GM21576 (cell line): ENCODE measurements at regions not wholly inside any gene's neighbourhood (a gene's known extent, or its start where the extent isn't known, plus 50 kb on each side); places are given as distances from the start of the nearest gene placed in this dataset.
"Not testable (repeated sequence)": the region's sequence is repeated elsewhere in the genome, so short reads cannot be mapped to it uniquely, and the experiment has no call there.

Source experiments
- ATAC-seq: cut with Tn5 transposase; IDR thresholded peaks from one replicate; pipeline ENCODE4 v1.9.1; 2021; ENCODE audit warnings: mild to moderate bottlenecking, moderate library complexity; ENCODE audit not compliant: unreplicated experiment

DNA sequence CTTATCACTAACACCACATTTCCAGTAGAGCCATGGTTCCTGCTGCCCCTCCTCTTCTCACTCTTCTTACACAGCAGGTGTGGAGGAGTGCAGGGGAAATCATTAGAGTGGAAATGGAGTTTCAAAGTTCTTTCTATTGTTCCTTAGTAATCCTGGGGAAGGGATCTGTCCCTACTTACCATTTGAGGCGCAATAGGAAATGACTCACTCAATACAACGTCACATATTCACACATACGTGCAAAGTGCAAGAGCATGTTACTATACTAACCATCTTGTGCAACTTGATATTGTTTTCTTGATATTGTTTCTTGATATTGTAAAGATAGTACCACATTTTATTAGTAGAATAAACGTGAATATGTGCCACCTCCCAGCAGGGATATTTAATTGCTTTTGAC is 1010.2 kb downstream of the DNAJB9 start:
- no peak for ATAC-seq

- no peak for ATAC-seq
Observed at GRCh38 chr7:109582211-109582610, 1012.5 kb downstream of the DNAJB9 start.

DNA sequence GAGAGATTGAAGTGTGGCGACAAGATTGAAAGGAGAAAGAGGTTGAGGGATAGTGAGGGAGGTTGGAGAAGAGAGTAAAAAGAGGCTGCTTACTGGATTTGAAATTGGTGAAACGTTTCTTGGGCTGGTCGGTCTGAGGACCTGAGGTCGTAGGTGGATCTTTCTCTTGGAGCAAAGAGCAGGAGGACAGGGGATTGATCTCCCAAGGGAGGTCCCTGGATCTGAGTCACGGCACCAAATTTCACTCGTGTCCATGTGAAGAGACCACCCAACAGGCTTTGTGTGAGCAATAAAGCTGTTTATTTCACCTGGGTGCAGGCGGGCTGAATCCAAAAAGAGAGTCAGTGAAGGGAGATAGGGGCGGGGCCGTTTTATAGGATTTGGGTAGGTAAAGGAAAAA is 1027.3 kb downstream of the DNAJB9 start:
- ATAC-seq, result not testable (repeated sequence)

DNA sequence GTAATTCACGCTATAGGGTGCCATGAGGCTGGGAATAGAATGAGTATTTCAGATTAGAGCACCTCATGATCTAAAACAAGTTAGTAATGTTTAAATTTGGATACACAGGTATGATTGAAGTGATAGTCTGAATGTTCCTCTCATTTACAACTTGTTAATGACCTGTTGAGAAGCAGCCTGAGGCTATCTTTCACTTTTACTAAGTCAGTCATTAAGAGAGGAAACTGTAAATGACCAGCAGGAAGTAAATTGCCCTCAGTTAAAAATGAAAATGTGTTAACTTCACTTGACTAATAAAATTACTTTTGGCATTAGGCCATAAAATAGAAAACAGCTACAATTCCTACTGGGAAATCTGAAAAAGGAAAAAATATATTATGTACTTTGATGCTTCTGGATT is 1042.0 kb downstream of the DNAJB9 start:
- no peak for ATAC-seq

DNA sequence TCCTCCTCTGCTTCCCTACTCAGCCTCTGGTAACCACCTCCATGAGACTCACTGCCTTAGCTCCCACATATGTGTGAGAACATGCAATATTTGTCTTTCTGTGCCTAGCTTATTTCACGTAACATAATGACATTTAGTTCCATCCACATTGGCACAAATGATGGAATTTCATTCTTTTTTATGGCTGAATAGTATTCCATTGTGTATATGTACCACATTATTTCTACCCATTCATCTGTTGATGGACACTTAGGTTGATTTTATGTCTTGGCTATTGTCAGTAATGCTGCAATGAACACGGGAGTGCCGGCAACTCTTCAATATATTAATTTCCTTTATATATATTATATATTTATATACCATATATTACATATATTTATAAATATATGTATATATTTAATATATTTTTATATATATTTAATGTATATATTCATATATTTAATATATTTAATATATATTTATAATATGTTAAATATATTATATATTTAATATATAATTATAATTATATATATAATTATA is 1046.9 kb downstream of the DNAJB9 start:
- no peak for ATAC-seq

- no peak for ATAC-seq
Observed at GRCh38 chr7:109622320-109622719, 1052.6 kb downstream of the DNAJB9 start.

GRCh38 chr7:109632890-109633289 is 1063.2 kb downstream of the DNAJB9 start:
- not testable (repeated sequence) for ATAC-seq

GRCh38 chr7:109635374-109635773 is 1065.7 kb downstream of the DNAJB9 start:
- ATAC-seq, result no peak

GRCh38 chr7:109637428-109637990 is 1067.8 kb downstream of the DNAJB9 start:
- no peak for ATAC-seq

GRCh38 chr7:109638321-109638720 is 1068.6 kb downstream of the DNAJB9 start:
- no peak for ATAC-seq

GRCh38 chr7:109639561-109639960 is 1069.9 kb downstream of the DNAJB9 start:
- ATAC-seq, result no peak

DNA sequence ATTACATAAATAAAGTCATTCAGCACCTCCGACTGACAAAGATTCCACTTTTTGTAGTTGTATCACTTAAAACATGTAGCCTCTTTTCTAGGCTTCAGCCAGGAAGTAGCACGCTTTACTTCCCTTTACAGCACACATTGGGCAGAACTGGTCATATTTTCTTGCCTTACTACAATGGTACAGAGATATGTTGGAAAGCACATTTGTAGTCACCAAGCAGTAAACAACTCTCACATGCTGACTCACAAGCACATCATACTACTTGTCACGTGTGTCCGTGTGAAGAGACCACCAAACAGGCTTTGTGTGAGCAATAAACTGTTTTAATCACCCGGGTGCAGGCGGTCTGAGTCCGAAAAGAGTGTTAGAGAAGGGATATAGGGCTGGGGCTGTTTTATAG is 1071.8 kb downstream of the DNAJB9 start:
- ATAC-seq, result no peak

GRCh38 chr7:109646124-109646523 is 1076.5 kb downstream of the DNAJB9 start:
- no peak for ATAC-seq

GRCh38 chr7:109646594-109646993 is 1076.9 kb downstream of the DNAJB9 start:
- not testable (repeated sequence) for ATAC-seq

- not testable (repeated sequence) for ATAC-seq
Observed at GRCh38 chr7:109647263-109647662, 1077.6 kb downstream of the DNAJB9 start.

DNA sequence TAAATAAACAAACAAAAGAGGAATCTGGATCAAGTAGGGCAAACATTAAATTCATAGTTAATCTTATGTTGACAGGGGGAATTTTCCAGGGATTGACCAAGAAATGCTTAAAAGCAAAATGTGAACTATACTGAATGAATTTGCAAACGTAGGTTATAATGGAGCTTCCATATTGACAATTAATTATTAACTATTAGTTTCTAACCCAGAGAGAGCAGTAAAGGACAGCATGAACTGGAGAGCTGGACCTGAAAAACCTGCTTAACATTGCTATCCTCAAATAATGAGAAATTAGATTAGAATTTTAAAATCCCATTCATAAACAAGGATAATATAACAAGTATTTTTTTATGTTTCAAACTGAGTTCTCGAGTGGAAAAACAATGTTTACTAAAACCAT is 1089.6 kb downstream of the DNAJB9 start:
- no peak for ATAC-seq

DNA sequence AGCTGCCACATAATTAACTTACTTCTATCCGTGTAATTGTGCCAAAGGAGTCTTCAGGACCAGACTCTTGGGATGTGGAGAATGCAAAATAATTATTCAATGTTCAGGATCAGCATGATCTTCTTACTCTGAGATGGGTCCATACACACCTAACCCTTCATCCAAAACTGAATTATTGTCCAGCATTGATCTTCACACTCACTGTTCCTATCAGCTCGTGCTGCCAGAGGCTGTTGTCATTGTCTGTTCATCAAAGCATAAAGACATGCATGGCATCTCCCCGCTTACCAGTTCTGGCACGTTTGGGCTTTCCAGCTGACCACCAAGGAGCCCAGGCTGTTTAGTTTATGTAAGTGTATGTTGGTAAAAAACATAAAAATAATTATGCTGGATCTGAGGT is 1090.7 kb downstream of the DNAJB9 start:
- no peak for ATAC-seq

DNA sequence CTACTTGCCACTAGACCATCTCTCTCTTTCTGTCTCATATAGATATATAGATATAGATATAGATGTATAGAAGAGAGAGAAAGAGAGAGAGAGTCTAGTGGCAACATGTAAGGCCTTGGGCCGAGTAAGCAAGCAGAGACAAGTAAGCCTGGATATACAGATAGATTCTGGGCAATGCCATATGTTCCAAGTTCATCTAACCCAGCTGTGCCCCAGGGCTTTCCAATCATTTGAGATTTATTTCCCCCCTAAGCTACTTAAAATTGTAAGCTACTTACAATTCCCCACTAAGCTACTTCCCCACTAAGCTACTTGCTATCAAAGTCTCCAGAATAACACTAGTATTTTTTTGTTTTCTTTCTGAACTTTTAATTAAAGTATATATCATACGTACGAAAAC is 1094.1 kb downstream of the DNAJB9 start:
- ATAC-seq, result no peak

DNA sequence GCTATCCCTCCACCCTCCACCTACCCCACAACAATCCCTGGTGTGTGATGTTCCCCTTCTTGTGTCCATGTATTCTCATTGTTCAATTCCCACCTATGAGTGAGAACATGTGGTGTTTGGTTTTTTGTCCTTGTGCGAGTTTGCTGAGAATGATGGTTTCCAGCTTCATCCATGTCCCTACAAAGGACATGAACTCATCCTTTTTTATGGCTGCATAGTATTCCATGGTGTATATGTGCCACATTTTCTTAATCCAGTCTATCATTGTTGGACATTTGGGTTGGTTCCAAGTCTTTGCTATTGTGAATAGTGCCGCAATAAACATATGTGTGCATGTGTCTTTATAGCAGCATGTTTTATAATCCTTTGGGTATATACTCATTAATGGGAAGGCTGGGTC is 1117.6 kb downstream of the DNAJB9 start:
- ATAC-seq, result not testable (repeated sequence)

- not testable (repeated sequence) for ATAC-seq
Observed at GRCh38 chr7:109692613-109693012, 1122.9 kb downstream of the DNAJB9 start.

GRCh38 chr7:109694149-109695071 is 1124.7 kb downstream of the DNAJB9 start:
- no peak for ATAC-seq

DNA sequence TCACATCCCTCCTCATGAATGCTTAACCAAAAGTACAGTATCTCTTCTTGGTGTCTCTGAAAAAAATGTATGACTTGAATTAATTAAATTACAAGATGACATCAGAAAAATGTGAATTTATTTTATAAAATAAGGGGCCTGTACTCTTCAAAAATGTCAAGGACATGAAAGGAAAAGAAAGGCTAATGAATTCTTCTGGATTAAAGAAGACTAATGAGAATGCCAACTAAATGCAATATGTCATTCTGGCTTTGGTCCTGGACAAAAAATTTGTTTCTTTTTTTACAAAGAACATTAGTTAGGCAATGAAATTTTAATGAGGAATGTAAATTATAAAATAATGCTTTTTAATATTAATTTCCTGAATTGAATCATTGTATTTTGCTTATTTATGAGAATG is 1125.7 kb downstream of the DNAJB9 start:
- ATAC-seq, result no peak
